ENCODE measurements at regions not wholly inside any gene's neighbourhood (a gene's known extent, or its start where the extent isn't known, plus 50 kb on each side); places are given as distances from the start of the nearest gene placed in this dataset.

DNA sequence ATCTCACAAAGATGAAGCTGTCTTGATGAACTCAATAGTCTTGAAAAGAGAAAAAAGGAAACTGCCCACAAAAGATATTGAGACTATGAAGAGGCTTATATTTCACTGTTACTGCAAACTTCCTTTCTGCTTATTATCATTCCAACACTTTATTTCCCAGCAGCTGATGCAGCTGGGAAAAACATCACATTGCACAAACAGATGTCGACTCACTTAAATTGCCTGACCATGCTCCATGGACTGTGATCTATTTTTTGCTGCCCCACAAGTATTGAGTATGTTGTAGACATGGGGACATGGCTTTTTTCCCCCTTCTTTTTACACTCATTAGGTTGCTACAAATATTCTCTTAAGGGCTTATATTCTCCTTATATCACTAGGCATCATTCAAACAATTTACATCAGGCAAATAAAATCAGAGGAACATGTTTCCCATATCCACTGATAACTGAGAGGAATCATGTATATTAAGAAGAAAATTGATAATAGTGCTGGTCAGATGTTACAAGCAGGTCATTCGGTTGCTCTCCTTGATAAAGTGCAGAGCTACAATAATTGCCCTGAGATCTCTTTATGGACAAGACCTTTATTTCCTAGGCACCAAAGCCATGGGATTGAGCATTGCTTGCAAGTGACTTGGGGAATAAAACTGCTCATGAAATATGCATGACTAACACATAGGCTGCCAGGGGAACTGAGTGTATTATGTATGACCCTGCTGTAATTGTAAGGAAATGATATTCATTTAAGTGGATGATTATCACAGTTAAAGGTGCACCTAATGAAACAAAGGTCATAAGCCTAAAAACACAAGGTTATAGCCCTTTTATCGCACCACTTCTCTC is 509.9 kb downstream of the ZNF608 start:
- TF ChIP-seq, protein P1, sequence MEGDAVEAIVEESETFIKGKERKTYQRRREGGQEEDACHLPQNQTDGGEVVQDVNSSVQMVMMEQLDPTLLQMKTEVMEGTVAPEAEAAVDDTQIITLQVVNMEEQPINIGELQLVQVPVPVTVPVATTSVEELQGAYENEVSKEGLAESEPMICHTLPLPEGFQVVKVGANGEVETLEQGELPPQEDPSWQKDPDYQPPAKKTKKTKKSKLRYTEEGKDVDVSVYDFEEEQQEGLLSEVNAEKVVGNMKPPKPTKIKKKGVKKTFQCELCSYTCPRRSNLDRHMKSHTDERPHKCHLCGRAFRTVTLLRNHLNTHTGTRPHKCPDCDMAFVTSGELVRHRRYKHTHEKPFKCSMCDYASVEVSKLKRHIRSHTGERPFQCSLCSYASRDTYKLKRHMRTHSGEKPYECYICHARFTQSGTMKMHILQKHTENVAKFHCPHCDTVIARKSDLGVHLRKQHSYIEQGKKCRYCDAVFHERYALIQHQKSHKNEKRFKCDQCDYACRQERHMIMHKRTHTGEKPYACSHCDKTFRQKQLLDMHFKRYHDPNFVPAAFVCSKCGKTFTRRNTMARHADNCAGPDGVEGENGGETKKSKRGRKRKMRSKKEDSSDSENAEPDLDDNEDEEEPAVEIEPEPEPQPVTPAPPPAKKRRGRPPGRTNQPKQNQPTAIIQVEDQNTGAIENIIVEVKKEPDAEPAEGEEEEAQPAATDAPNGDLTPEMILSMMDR (conservative IDR thresholded peaks at IDR 0.05; ENCODE audit: low read length) = no peak
- no peak for TF ChIP-seq EZH2phosphoT487 (IDR thresholded peaks at IDR 0.05; ENCODE audit: borderline replicate concordance, low read depth, low read length)
